HG03571 (cell line): ENCODE measurements at regions not wholly inside any gene's neighbourhood (a gene's known extent, or its start where the extent isn't known, plus 50 kb on each side); places are given as distances from the start of the nearest gene placed in this dataset.

ENCODE experiments used
- ATAC-seq: cut with Tn5 transposase; IDR thresholded peaks from one replicate; pipeline ENCODE4 v1.9.1; 2021; ENCODE audit not compliant: unreplicated experiment

DNA sequence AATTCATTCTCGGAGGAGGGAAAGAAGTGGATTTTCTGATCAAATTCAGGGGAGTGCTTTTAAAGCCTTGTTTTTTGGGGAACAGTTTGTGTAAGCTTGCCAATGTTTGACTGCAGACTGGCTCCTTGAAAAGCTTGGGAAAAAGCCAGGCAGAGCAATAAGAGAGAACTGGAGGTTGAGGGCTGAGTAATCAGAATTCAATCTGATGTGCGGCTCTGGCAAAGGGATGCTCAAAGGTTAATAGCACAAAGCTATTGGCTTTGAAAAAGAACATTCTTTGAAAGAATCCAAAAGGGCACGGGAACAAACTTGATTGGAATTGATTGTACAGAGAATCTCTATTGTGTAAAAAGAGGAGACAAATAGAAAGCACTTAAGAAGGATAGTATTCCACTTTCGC lies 279.3 kb downstream of the YTHDC2 start:
- ATAC-seq = no peak

DNA sequence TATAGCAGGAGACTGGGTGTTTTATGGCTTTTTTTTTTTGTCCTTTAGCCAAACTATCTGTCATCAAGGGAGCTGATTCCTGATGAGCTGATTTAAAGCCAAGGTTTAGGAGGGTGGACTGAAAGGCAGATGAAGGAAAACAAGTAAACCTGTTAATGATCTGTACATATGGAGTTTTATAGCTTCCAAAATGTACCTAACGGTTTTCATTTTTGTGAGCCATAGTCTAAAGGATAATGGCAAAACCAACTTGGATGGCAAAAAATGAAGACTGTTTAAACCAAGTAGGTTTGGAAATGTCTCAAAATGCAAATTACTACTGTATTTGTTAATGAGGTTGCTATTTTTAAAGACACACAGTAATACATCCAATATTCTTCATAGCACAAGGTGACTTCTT lies 281.5 kb downstream of the YTHDC2 start:
- no peak for ATAC-seq

DNA sequence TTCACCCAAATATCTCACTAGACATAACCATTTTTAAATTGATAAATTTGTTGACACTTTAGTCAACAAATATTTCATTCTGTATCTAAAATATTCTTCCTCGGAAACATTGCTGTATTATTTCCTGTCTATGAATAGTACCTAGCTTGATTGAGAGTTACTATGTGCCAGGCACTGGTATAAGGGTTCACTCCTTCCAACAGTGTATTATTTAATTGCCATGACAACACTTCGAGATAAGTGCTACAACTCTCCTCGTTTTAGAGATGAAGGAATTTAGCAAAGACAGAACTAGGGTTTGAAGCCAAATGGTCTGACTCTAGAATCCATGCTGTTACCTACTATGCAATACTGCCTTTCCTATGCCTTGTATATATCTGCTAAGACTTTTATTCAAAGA lies 287.2 kb downstream of the YTHDC2 start:
- ATAC-seq = no peak

DNA sequence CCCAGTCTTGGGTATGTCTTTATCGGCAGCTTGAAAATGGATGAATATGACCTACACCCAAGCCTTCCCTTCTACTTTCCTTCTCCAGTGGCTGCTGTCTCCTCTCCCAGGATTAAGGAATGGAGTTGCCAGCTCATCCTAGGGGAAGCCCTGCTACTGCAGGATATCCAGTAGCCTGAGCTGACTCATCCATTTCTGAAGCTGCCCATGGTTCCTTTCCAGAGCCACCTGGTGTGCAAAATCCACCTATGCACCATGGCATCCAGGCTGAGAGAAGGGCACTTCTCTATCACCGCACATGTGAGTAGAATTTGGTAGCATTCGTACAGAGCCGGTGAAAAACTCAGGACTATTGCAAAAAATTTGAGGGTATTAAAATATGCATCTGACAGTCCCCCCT lies 290.8 kb downstream of the YTHDC2 start:
- no peak for ATAC-seq

DNA sequence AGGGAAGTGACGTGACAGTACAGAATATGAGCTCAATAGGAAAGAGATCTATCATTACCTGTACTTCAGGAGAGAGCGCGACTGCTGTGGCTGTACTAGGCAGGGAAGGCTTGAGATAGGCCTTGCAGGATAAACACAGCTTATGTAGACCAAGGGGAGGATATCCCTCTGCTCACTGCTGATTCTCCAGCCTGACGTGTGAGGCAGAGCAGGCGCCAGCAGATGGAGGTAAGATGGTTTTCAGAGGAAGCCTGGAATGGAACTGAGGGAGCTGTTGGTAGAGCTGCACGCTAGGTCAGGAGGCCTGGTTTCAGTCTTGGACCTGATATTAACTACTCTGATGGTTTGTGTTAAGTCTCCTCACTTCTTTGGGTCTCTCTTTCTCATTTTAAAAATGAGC lies 291.4 kb downstream of the YTHDC2 start:
- ATAC-seq = no peak

DNA sequence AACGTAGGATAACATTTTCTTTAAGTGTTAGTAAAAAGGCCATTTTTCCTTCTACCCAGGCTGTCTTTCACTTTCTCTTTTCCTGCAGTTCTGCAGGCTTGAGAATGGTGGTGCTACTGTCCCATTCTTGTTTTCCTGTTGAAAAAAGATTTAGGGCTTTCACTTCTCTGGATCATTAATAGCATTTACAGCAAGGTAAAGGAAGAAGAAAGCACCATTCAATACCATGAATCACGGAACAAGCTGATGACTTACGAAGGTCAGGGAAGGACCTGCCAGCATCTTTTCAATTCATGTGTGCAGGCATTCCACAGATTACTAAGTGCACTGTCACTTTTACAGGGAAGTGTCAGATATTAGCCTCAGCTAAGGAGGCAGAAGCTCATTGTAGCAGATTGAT lies 292.8 kb downstream of the YTHDC2 start:
- no peak for ATAC-seq

DNA sequence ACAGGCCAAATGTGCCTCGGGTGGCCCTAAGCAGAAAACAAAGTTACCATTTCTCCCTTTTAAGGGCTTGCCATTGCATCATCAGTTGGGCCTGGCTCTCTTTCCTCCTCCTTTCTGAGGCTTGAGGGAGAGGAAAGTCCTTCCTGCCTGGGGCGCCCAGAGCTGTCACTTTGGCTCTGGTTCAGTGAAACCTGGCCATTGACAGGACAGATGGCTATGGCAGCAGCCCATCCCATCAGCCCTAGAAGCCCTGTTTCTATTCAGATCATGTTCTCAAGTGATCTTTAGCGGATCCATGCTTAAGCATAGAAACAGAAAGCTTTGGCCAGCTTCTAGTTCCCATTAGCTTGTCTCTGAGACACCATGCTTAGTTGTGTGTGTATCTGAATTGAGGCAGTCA lies 293.4 kb downstream of the YTHDC2 start:
- ATAC-seq = no peak

DNA sequence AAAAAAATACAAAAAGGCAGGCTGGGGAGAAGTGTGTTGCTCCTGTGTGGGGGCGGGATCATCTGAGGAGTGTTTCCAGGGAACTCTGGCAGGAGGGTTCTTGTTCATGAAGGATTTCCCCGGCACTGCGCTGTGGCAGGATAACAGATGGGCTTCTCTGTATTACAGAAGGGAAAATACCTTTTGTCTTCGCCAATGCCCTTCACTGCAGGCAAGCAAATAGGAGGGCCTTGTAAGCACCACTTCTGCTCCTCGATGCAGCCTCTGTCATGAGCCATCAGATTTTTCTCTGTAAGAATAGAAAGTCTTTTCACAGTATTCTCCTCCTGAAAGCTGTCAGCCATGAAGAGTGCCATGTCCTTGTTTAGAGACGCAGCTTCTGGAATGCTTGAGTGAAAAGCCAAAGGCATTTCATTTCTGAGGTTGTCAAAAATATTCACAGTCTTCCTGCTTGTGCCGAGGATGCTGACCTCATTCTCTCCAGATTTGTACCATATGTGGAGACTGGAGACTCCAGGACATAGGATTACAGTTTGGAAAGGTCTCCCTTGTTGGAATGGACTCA lies 294.0 kb downstream of the YTHDC2 start:
- ATAC-seq = no peak

DNA sequence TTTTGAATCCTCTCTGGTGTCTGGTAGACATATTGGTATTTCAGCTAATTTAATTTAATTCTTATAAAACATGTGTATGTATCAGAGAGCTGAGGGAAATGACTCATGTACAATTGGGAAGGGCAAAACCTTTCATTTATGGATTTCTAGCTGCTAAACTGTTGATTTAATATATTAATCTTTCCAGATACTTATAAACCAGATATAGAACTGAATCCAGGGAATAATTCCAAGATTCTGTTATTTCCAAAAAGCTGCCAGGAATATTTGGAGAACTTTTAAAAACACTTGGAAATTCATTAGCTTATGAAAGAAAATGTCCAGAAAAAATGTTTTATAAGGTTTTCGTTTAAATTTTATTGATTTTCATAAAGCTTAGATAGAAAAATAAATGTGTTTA lies 295.5 kb downstream of the YTHDC2 start:
- no peak for ATAC-seq

DNA sequence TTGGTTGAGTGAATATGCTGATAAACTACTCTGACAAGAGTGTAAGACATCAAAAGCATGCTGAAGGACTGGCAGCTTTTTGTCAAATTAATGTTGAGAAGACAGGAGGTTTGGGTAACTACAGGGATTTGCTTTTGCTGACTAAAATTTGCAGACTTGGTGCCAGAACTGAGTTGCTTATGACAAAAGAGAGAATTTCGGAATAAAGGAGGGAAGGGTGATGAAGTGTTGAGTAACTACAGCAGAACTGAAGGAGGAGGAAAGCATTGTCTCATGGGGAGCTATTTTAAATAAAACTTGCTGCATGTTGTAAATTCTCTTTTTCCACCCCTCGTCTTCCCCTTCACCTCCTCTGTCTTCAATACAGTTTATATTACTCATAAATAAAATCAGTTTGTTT lies 296.1 kb downstream of the YTHDC2 start:
- no peak for ATAC-seq

DNA sequence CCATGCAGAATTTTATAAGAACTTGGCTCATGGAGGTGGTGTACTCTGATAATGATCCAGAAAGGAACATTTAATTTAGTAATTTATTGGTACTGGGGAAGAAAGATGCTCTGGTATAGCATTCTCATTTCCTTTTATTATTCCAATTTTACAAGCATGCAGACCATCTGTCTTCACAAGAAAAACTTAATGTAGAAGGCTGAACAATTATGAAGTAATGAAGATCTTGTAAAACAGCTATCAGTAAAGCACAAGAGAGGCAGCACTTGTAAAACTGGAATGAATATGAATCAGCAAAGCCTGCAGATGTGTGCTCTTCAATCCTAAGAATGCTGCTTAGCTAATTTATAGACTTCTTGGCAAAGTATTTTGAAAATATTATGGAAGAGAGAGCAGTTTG lies 300.0 kb downstream of the YTHDC2 start:
- no peak for ATAC-seq

DNA sequence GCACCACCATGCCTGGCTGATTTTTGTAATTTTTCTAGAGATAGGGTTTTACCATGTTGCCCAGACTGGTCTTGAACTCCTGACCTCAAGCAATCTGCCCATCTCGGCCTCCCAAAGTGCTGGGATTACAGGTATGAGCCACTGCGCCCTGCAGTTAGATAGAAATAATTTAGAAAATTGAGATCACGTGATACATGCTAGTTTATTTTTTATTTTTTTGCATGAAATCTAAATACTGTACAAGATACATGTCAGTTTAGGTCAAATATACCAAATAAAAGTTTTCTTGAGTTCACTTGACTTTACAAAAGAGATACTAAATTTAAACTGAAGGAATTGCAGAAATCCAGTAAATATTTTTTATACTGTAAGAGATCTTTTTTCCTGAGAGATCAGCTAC lies 304.2 kb downstream of the YTHDC2 start:
- ATAC-seq = no peak

DNA sequence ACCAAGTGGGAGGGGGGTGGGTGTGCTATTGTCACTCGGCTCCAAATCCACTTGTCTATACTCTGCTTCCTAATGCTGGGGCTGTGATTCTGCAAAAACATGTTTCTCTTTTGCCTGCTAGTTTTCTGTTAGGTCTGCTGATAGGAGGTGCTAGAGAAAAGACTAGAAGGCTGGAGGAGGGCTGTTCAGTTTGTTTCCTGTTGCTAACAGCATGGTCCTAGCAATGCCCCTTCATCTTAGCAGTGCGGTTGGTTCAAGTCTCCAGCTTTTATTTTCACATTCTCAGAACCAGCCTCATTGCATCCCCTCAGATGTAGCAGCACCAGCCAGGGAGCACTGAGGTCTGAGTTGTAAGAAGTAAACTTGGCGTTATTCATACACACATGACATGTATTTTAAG lies 310.2 kb downstream of the YTHDC2 start:
- ATAC-seq = no peak

DNA sequence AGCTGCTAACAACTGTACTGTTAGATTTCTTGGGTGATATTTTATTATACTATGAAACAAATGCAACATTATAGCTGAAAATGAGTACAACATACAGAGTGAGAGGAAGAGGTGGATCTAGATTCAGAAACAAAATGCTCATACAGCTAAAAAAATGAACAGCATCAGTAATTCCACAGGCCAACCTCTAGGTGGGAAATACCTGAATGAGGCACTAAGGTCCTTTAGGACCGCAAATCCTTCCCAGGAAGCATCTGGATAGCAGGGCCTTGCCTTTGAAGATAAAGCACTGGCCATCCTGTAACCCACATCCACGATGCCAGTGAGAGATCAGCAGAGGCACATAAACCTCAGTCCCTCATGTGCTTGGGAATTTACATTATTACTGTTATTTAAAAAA lies 310.8 kb downstream of the YTHDC2 start:
- ATAC-seq = no peak

DNA sequence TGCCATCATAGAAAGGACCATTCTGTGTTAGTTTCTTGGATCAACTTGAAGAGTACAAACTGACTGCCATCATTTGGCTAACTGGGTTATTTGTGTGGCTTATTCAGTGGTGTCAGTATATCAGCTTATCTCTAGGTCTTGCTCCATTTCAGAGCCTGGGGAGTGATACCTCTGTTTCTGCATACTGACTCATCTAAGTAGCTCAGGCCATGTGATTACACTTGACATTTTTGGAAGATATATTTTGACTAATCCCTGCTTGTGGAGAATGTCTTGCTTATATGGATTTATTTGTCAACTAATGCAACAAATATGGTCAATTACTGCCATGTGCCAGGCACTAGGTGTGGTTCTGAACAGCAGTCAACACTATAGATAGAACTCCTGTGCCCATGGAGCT lies 311.7 kb downstream of the YTHDC2 start:
- no peak for ATAC-seq

DNA sequence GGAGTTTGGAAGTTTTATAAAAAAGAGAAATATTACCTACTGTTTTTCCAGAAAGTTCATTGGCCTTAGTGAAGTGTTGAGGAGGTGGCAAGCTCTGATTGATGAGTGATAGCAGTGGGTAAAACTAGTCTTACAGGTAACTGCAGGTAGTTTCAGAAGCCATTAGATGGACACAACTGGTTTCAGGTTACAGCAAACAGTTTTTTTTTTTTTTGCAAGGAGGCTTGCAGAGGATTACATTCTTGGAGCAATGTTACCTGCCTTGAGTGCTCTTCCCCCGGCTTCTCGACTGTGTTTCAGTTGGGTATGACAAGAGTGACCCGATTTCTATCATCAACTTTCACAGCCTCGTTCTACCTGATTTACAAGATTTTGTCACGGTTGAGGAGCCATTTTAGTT lies 333.4 kb downstream of the YTHDC2 start:
- no peak for ATAC-seq

DNA sequence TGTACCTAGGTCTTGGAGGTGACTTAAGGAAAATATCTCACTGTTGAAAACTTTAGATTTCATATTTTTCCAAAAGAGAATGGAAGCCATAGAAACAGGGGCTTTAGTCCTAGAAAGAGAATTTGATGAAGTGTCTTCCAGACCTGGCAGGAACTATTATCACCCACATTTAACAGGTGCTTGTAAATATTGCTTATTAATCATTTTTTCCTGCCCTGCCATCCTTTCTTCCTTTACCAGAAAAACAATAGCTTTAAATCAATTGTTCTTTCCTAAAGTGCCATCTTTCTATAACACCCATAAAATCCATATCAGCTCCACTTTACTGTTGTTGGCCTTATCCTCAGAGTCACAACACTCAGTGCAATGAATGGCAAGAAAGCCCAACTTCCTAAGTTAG lies 350.9 kb downstream of the YTHDC2 start:
- ATAC-seq = no peak

DNA sequence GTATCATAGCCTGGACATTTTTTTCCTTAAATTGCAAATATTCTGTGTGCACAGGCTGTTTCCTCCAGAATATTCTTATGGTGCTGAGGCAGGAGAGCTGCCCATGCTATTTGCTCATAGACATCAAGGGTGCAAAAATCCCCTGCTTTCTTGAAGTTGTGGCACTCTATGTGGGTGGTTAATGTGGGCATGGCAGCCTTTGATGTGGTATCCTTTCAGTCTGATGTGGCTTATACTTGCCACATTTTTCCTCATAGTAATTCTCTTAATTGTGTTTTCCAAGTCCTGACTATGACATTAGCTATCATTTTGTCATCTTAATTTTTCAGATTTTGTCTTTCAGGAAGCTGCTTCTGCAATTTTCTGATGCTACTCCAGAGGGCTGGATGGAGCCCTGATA lies 353.3 kb downstream of the YTHDC2 start:
- ATAC-seq = no peak

DNA sequence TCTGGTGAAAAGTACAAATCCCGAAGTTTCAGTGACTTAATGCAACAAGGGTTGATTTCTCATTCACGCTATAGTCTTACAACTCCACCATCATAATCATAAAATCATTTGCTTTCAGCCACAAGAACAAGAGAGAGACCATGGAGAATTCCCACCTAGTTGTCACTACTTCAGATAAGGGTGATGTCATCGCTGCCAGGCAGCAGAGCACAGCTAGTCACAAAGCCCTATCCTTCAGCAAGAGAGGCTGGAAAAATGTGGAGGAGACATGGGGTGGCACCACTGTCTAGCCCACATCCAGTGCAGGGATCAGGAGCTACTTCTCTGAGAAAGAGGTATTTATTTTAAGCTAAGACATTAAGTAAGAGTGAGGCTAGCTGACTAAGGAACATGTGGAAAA lies 356.1 kb downstream of the YTHDC2 start:
- no peak for ATAC-seq

DNA sequence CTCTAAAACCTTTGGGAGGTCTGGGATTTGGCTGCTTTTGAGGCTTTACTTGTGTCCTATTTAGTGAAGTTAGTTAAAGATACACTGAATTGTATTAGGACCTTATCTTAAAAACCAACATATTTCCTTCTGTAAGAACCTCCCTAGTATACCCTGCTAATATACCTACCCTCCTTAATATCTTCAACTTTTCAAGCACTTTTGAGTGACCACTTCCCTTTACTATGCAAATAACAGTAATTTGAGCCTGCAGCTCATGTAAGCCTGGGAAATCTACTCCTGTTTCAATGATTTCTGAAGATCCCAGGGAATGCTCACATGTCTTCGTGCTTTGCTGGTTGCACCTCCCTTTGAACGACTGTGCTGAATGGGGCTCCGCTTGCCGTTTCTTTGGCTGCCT lies 358.5 kb downstream of the YTHDC2 start:
- ATAC-seq = no peak

DNA sequence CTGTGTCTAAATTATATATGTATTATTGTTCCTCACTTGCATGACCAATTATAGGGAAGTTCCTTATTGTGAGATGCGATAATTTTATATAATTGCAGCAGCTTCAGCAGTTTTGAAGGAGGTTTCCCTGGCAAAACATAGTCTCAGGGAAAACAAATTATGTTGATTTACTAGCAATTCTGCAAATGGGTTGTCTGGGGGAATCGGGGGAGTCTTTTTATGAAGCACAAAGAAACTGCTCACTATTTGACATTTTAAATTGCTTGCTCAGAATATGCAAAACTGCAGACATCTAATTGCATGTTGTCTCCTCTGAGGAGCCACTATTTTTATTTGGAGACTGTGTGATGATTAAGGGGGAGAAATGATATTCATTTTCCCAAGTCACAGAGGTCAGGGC lies 361.6 kb downstream of the YTHDC2 start:
- ATAC-seq = no peak

DNA sequence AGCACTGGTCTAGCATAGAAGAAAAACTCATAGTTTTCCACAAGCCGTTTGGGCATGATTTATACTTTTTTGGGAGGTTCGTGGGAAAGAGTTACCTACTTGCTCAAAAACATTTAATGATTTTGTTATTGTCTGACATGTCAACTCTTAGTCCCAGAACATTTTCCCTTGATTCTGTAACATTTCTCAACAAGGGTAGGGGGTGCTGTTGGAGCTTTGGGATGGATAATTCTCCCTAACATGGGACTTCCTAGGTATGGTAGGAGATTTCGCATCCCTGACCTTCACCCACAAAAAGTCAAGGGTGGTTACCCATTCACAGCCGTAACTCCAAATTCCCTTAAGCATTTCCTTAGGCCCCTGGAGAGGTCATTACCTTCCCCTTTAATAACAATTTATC lies 378.0 kb downstream of the YTHDC2 start:
- ATAC-seq = no peak

DNA sequence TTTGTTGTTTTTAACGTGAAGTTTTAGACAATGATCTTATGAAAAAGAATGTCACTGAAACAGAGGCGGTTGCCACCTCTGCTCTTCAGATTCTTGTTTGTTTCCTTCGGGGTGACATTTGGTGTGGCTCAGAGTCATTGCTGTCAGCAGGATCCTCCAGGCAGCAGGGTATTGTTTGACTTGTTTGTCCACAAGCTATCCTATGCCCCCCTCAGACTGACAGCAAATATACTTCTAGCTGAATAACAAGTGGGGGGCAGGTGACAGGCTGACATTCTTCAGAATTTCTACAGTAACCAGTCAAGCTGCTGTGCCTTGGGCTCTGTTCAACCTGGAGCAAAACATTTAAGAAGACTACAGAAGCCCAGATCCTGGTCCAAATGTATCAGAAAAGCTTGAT lies 383.3 kb downstream of the YTHDC2 start:
- no peak for ATAC-seq

DNA sequence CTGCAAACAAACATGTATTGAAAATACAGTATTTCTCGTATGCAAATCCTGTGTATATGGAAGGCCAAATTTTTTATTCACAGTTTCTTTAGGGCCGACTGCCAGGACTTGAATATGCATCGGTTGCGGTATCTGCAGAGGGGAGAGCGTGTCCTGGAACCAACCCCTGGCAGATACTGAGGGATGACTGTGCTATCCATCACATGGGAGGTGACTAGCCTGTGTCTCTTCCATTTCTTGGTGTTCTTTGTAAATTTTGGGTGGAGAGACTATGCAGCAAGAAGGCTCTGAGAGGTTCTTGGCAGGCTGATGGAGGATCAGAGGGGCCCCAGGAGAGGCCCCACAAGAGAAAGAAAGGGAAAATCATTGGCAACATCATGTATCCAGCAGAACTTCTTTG lies 384.3 kb downstream of the YTHDC2 start:
- ATAC-seq = no peak
